NT2/D1 (cell line): ENCODE measurements at regions not wholly inside any gene's neighbourhood (a gene's known extent, or its start where the extent isn't known, plus 50 kb on each side); places are given as distances from the start of the nearest gene placed in this dataset.

Experiments used
- SUZ12 ChIP-seq: IDR thresholded peaks from 2 replicates; pipeline ENCODE4 v1.6.1; 2011; ENCODE audit not compliant: insufficient read length, insufficient read depth; ENCODE audit errors: extremely low read depth
- YY1 ChIP-seq: IDR thresholded peaks from 2 replicates; pipeline ENCODE4 v1.6.1; 2011; ENCODE audit not compliant: insufficient read length, insufficient read depth
- ZNF274 ChIP-seq: IDR thresholded peaks from 2 replicates; pipeline ENCODE4 v1.6.1; 2011; ENCODE audit warnings: mild to moderate bottlenecking, low read depth, low read length

GRCh38 chr7:88460650-88461049, 154.0 kb upstream of the STEAP4 start:
- TF ChIP-seq SUZ12 = no peak
- no peak for TF ChIP-seq YY1
- no peak for TF ChIP-seq ZNF274
